LNCaP clone FGC (cell line): ENCODE measurements at regions not wholly inside any gene's neighbourhood (a gene's known extent, or its start where the extent isn't known, plus 50 kb on each side); places are given as distances from the start of the nearest gene placed in this dataset.
"Not testable (repeated sequence)": the region's sequence is repeated elsewhere in the genome, so short reads cannot be mapped to it uniquely, and the experiment has no call there.

Experiments used
- DNase-seq: peaks from one replicate; pipeline ENCODE4 v3.0.0-alpha.2; 2011; ENCODE audit warnings: low read depth
- H3K4me3 ChIP-seq: 2 replicates; pipeline ENCODE4 v1.5.1; 2011; ENCODE audit warnings: mild to moderate bottlenecking, low read depth, low read length, control low read depth
- CTCF ChIP-seq: IDR thresholded peaks from 2 replicates; pipeline ENCODE4 v1.5.1; 2012; ENCODE audit warnings: mild to moderate bottlenecking; ENCODE audit not compliant: control insufficient read depth, insufficient read depth; ENCODE audit errors: extremely low read depth

- TF ChIP-seq CTCF, result no peak
- H3K4me3 ChIP-seq, result no peak overlapping the region
- DNase-seq, result no peak
These were observed 236.6 kb downstream of the TMA16 start for GRCh38 chr4:163731071-163731470.

DNA sequence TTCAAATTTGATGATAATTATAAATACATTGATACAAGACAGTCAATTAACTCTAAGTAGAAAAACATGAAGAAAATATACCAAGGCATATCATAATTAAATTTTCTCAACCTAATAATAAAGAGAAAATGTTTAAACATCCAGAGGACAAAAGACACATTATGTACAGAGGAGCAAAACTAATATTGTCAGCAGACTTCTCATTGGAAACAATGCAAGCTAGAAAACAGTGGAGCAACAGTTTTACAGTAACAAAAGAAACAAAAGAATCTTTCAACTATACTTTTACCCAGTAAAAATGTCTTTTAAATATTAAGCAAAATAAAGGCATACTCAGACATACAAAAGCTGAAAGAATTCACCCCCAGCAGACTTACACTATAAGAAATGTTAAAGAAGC, 238.0 kb downstream of the TMA16 start:
- DNase-seq, result no peak
- no peak for TF ChIP-seq CTCF
- no peak overlapping the region for H3K4me3 ChIP-seq

DNA sequence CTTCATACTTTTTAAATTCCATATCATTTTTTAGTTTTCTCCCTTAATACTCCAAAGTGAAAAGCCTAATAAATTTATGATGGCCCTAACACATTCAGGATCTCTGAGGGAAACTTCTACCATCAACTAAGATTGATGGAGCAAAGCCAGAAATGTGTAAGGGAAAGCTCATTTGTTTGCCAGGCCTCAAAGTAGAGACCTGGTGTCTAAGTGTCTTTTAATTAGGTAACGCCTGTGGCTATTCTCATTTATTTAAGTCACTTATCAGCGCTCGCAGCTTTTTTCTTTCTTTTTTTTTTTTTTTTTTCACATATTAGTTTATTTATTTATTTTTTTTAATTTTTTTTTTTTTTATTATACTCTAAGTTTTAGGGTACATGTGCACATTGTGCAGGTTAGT, 242.4 kb downstream of the TMA16 start:
- TF ChIP-seq CTCF, result no peak
- H3K4me3 ChIP-seq, result no peak overlapping the region
- DNase-seq, result no peak

DNA sequence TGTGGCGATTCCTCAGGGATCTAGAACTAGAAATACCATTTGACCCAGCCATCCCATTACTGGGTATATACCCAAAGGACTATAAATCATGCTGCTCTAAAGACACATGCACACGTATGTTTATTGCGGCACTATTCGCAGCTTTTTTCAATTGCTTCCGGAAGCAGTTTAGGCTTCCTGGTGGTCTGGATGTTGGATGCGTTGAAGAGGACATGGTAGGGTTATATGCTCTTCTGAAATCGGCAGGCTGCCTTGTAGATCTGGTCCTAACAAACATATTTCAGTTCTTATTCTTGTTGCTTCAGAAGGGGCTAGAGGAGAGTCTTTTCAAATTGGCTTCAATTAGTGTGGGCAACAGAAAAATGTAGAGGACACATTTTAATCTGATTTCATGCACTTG, 243.4 kb downstream of the TMA16 start:
- DNase-seq, H3K4me3 ChIP-seq: not testable (repeated sequence)

- TF ChIP-seq CTCF, result no peak
- H3K4me3 ChIP-seq, result no peak overlapping the region
- DNase-seq, result no peak
These were observed 244.0 kb downstream of the TMA16 start for GRCh38 chr4:163738521-163738920.

GRCh38 chr4:163744861-163745260, 250.4 kb downstream of the TMA16 start:
- TF ChIP-seq CTCF, result no peak
- DNase-seq, result no peak
- no peak overlapping the region for H3K4me3 ChIP-seq

GRCh38 chr4:163747293-163747692, 252.8 kb downstream of the TMA16 start:
- no peak for TF ChIP-seq CTCF
- DNase-seq, result no peak
- no peak overlapping the region for H3K4me3 ChIP-seq

GRCh38 chr4:163747886-163748285, 253.4 kb downstream of the TMA16 start:
- no peak overlapping the region for H3K4me3 ChIP-seq
- DNase-seq, result no peak
- no peak for TF ChIP-seq CTCF
